Neural cell (in vitro differentiated cells): ENCODE measurements at regions not wholly inside any gene's neighbourhood (a gene's known extent, or its start where the extent isn't known, plus 50 kb on each side); places are given as distances from the start of the nearest gene placed in this dataset.
"Not testable (repeated sequence)": the region's sequence is repeated elsewhere in the genome, so short reads cannot be mapped to it uniquely, and the experiment has no call there.

Source experiments
- H2AFZ ChIP-seq: fragments of 200-600, 300-800 bp; sonication (generic), shearing (Covaris generic); 2 replicates; pipeline ENCODE4 v1.6.0; 2014; ENCODE audit warnings: low read depth, mild to moderate bottlenecking, antibody characterized with exemption, low read length, moderate library complexity
- H3F3A ChIP-seq: fragments of 200-600 bp; shearing (Covaris generic); 2 replicates; pipeline ENCODE4 v1.6.1; 2016; ENCODE audit warnings: mild to moderate bottlenecking, moderate library complexity, mixed read lengths, antibody characterized with exemption, low read length; ENCODE audit not compliant: insufficient read depth, poor library complexity, severe bottlenecking
- H3K27ac ChIP-seq: fragments of 200-600, 300-800 bp; sonication (generic), shearing (Covaris generic); 2 replicates; pipeline ENCODE4 v1.5.1; 2014; ENCODE audit warnings: mild to moderate bottlenecking, low read length, moderate library complexity
- H3K27me3 ChIP-seq: fragments of 300-800, 200-600 bp; sonication (generic), shearing (Covaris generic); 2 replicates; pipeline ENCODE4 v1.6.0; 2014; ENCODE audit warnings: mild to moderate bottlenecking, low read depth, low read length, moderate library complexity; ENCODE audit not compliant: insufficient read depth
- H3K36me3 ChIP-seq: fragments of 300-800, 200-600 bp; sonication (generic), shearing (Covaris generic); 2 replicates; pipeline ENCODE4 v1.5.1; 2014; ENCODE audit warnings: mild to moderate bottlenecking, antibody characterized with exemption, low read length, moderate library complexity; ENCODE audit not compliant: insufficient read depth
- H3K4me2 ChIP-seq: fragments of 300-800, 200-600 bp; sonication (generic), shearing (Covaris generic); 2 replicates; pipeline ENCODE4 v1.6.0; 2014; ENCODE audit warnings: mild to moderate bottlenecking, low read length
- H3K4me3 ChIP-seq: fragments of 300-800, 200-600 bp; sonication (generic), shearing (Covaris generic); 2 replicates; pipeline ENCODE4 v1.5.1; 2014; ENCODE audit warnings: mild to moderate bottlenecking, low read length, moderate library complexity
- H3K79me2 ChIP-seq: fragments of 200-600 bp; shearing (Covaris generic); replicated peaks from 2 replicates; pipeline ENCODE4 v1.6.0; 2014; ENCODE audit warnings: mild to moderate bottlenecking, low read length, moderate library complexity; ENCODE audit not compliant: insufficient read depth
- H3K9ac ChIP-seq: fragments of 300-800, 200-600 bp; sonication (generic), shearing (Covaris generic); 2 replicates; pipeline ENCODE4 v1.6.1; 2016; ENCODE audit warnings: mild to moderate bottlenecking, low read length, mixed read lengths
- H3K9me2 ChIP-seq: fragments of 200-600 bp; shearing (Covaris generic); 2 replicates; pipeline ENCODE4 v1.6.1; 2016; ENCODE audit warnings: mild to moderate bottlenecking, low read length, mixed read lengths; ENCODE audit not compliant: insufficient read depth
- H3K9me3 ChIP-seq: fragments of 200-600, 300-800 bp; sonication (generic), shearing (Covaris generic); 2 replicates; pipeline ENCODE4 v1.6.1; 2016; ENCODE audit warnings: mild to moderate bottlenecking, mixed run types, low read length, moderate library complexity, mixed read lengths
- H4K20me1 ChIP-seq: fragments of 200-600 bp; shearing (Covaris generic); 2 replicates; pipeline ENCODE4 v1.6.1; 2016; ENCODE audit warnings: mild to moderate bottlenecking, mixed run types; ENCODE audit not compliant: insufficient read depth
- EP300 ChIP-seq: fragments of 450-650 bp; conservative IDR thresholded peaks from 2 replicates; pipeline ENCODE4 v1.6.1; 2014; ENCODE audit warnings: antibody characterized with exemption, mild to moderate bottlenecking, moderate library complexity; ENCODE audit not compliant: poor library complexity, severe bottlenecking
- EZH2 ChIP-seq: fragments of 200-600, 300-800 bp; shearing (Covaris generic), sonication (generic); IDR thresholded peaks from 2 replicates; pipeline ENCODE4 v1.6.1; 2014; ENCODE audit warnings: antibody characterized with exemption, low read length, borderline replicate concordance, mild to moderate bottlenecking; ENCODE audit not compliant: insufficient read depth, poor library complexity, severe bottlenecking
- MXI1 ChIP-seq: fragments of 450-650 bp; conservative IDR thresholded peaks from 2 replicates; pipeline ENCODE4 v1.6.1; 2014; ENCODE audit warnings: antibody characterized with exemption, mild to moderate bottlenecking; ENCODE audit not compliant: poor library complexity, severe bottlenecking
- POLR2AphosphoS5 ChIP-seq: IDR thresholded peaks from 2 replicates; pipeline ENCODE4 v1.6.1; 2012
- RAD21 ChIP-seq: fragments of 450-650 bp; conservative IDR thresholded peaks from 2 replicates; pipeline ENCODE4 v1.6.1; 2014; ENCODE audit warnings: antibody characterized with exemption, mild to moderate bottlenecking, moderate library complexity
- SMC3 ChIP-seq: fragments of 450-650 bp; conservative IDR thresholded peaks from 2 replicates; pipeline ENCODE4 v1.6.1; 2014; ENCODE audit warnings: antibody characterized with exemption, mild to moderate bottlenecking, moderate library complexity; ENCODE audit not compliant: poor library complexity
- TAF1 ChIP-seq: IDR thresholded peaks from 2 replicates; pipeline ENCODE4 v1.6.1; 2012; ENCODE audit warnings: low read depth
- TF ChIP-seq, protein P1 (sequence below): IDR thresholded peaks from 2 replicates; pipeline ENCODE4 v1.6.1; 2012; ENCODE audit warnings: borderline replicate concordance
- TF ChIP-seq, protein P2 (sequence below): fragments of 450-650 bp; IDR thresholded peaks from 2 replicates; pipeline ENCODE4 v1.5.1; 2014; ENCODE audit warnings: antibody characterized with exemption, mild to moderate bottlenecking, moderate library complexity; ENCODE audit not compliant: poor library complexity, severe bottlenecking

DNA sequence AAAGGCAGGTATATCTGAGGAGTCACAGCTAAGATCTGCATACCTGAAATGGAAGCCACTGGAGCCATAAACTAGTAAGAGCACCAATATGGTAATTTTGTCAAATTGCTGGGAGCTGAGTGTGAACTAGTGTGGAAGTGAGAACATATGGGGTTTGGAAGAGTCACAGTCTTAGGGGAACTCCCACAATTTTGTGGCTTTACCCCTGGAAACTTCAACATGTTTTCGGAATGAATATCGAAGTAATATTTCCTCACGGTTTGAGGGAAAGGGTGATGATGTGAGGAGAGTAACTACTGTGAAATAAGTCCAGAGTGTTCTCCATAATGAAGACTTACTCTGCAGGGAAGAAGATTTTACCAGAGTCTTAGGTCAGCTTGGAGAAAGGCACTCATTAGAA lies 565.9 kb downstream of the RIT2 start:
- no peak overlapping the region for H3K27ac ChIP-seq
- H3F3A ChIP-seq = no peaks in the 10 kb centered on the region
- H3K9ac ChIP-seq = no peak overlapping the region
- no peaks in the 10 kb centered on the region for H3K36me3 ChIP-seq
- H3K4me3 ChIP-seq = no peak overlapping the region
- TF ChIP-seq EP300 = no peak
- H3K9me3 ChIP-seq = no peaks in the 10 kb centered on the region
- no peaks in the 10 kb centered on the region for H4K20me1 ChIP-seq
- H3K79me2 ChIP-seq = no peaks in the 10 kb centered on the region
- no peaks in the 10 kb centered on the region for H3K9me2 ChIP-seq
- no peak overlapping the region for H2AFZ ChIP-seq
- no peaks in the 10 kb centered on the region for H3K27me3 ChIP-seq
- H3K4me2 ChIP-seq = no peak overlapping the region

DNA sequence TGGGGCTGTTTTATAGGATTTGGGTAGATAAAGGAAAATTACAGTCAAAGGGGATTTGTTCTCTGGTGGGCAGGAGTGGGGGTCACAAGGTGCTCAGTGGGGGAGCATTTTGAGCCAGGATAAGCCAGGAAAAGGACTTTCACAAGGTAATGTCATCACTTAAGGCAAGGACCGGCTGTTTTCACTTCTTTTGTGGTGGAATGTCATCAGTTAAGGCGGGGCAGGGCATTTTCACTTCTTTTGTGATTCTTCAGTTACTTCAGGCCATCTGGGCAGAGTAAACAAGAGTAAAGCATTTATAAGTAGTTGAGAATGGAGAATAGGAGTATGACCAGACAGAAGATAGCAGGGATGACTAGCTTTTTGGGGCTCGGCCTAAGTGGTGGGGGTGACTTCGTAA lies 562.9 kb downstream of the RIT2 start:
- H3K9ac ChIP-seq, H3K79me2 ChIP-seq, H3K27me3 ChIP-seq, H2AFZ ChIP-seq, H3K4me3 ChIP-seq, H3F3A ChIP-seq, H4K20me1 ChIP-seq, H3K9me2 ChIP-seq, H3K4me2 ChIP-seq, H3K36me3 ChIP-seq, H3K27ac ChIP-seq, H3K9me3 ChIP-seq: not testable (repeated sequence)

DNA sequence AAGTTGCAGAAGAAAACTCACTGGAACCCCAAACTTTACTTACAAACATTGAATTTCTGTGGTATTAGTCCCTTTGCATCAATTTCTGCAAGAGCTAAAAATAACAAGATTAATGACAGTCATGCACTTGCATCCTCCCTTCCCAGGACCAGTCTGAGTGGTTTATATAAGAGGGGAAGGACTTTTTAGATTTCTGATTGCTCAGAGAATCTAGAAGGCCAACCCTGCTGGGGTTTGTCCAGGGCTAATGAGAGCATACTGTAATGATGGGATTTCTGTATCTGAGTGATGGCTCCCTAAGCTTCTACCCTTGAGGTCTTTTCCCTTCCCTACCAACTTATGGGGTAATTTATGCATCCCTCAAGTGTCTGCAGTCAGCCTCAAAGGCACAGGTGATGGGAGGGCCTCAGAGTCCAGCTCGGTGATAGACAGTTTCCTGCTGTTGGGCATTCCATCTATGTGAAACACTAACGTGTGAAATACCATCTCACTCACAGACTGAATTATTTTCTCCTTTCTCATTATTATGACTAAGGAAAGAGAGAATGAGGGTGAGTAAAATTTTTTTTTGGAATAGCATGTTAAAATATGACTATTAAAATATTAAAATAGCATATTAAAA lies 556.3 kb downstream of the RIT2 start:
- Histone ChIP-seq H2AFZ (no peak overlapping the region), H3K4me3 (no peak overlapping the region), H3K27ac (no peak overlapping the region), H3K4me2 (no peak overlapping the region), H3K9me3 (no peaks in the 10 kb centered on the region), H3K9me2 (no peaks in the 10 kb centered on the region), H4K20me1 (no peaks in the 10 kb centered on the region), H3K27me3 (no peaks in the 10 kb centered on the region), H3K36me3 (no peaks in the 10 kb centered on the region), H3K9ac (no peak overlapping the region), H3F3A (no peaks in the 10 kb centered on the region), H3K79me2 (no peaks in the 10 kb centered on the region)
- no peak for TF ChIP-seq TAF1
- TF ChIP-seq EP300 = no peak
- no peak for TF ChIP-seq SMC3

DNA sequence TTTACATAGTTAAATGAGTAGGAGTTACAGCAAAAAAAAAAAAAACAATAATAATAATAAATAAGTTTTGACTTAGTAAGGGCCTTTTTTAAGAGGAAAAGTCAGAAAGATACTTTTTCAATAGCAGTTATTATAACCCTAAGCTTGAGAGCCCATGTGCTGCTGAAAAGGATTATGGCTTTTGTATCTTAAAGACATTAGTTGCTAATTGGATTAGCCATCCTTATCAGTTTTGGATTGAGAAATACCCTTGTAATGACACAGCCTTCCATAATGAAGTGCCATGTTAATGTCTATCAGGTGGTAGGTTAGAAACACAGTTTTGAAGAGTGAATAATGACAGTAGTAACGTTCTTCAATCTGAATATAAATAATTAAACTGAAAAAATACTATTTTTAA lies 554.0 kb downstream of the RIT2 start:
- H3K27me3 ChIP-seq = no peaks in the 10 kb centered on the region
- H3F3A ChIP-seq = no peaks in the 10 kb centered on the region
- H3K4me3 ChIP-seq = no peak overlapping the region
- H3K9ac ChIP-seq = no peak overlapping the region
- no peaks in the 10 kb centered on the region for H3K9me2 ChIP-seq
- no peak overlapping the region for H3K27ac ChIP-seq
- H3K4me2 ChIP-seq = no peak overlapping the region
- H4K20me1 ChIP-seq = no peaks in the 10 kb centered on the region
- H2AFZ ChIP-seq = no peak overlapping the region
- no peaks in the 10 kb centered on the region for H3K9me3 ChIP-seq
- TF ChIP-seq EP300 = no peak
- no peaks in the 10 kb centered on the region for H3K36me3 ChIP-seq
- no peaks in the 10 kb centered on the region for H3K79me2 ChIP-seq

DNA sequence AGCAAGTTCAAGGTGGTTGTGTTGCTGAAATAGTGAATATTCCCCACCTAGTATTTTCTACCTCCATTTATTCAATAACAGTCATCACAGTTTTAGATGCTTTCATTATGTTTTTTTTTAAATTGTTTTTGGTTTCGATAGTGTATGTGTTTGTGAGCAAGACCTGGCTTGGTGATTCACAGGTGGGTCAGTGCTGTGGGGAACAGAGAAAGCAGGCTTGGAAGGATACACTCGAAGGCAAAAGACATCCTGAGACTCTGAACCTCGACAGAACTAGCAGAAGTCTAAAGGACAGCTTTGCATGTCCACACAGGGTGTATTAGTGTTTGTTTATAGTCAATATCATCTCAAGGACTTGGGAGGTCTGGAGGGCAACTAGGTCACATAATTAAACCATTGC lies 551.5 kb downstream of the RIT2 start:
- H3K9ac ChIP-seq = no peak overlapping the region
- H3K27me3 ChIP-seq = no peaks in the 10 kb centered on the region
- no peaks in the 10 kb centered on the region for H3K9me3 ChIP-seq
- no peaks in the 10 kb centered on the region for H3K9me2 ChIP-seq
- H3K27ac ChIP-seq = no peak overlapping the region
- H3K36me3 ChIP-seq = no peaks in the 10 kb centered on the region
- TF ChIP-seq RAD21 (no peak), SMC3 (no peak), POLR2AphosphoS5 (no peak), EZH2 (no peak), MXI1 (no peak)
- TF ChIP-seq, protein P1, sequence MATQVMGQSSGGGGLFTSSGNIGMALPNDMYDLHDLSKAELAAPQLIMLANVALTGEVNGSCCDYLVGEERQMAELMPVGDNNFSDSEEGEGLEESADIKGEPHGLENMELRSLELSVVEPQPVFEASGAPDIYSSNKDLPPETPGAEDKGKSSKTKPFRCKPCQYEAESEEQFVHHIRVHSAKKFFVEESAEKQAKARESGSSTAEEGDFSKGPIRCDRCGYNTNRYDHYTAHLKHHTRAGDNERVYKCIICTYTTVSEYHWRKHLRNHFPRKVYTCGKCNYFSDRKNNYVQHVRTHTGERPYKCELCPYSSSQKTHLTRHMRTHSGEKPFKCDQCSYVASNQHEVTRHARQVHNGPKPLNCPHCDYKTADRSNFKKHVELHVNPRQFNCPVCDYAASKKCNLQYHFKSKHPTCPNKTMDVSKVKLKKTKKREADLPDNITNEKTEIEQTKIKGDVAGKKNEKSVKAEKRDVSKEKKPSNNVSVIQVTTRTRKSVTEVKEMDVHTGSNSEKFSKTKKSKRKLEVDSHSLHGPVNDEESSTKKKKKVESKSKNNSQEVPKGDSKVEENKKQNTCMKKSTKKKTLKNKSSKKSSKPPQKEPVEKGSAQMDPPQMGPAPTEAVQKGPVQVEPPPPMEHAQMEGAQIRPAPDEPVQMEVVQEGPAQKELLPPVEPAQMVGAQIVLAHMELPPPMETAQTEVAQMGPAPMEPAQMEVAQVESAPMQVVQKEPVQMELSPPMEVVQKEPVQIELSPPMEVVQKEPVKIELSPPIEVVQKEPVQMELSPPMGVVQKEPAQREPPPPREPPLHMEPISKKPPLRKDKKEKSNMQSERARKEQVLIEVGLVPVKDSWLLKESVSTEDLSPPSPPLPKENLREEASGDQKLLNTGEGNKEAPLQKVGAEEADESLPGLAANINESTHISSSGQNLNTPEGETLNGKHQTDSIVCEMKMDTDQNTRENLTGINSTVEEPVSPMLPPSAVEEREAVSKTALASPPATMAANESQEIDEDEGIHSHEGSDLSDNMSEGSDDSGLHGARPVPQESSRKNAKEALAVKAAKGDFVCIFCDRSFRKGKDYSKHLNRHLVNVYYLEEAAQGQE = no peak
- TF ChIP-seq, protein P2, sequence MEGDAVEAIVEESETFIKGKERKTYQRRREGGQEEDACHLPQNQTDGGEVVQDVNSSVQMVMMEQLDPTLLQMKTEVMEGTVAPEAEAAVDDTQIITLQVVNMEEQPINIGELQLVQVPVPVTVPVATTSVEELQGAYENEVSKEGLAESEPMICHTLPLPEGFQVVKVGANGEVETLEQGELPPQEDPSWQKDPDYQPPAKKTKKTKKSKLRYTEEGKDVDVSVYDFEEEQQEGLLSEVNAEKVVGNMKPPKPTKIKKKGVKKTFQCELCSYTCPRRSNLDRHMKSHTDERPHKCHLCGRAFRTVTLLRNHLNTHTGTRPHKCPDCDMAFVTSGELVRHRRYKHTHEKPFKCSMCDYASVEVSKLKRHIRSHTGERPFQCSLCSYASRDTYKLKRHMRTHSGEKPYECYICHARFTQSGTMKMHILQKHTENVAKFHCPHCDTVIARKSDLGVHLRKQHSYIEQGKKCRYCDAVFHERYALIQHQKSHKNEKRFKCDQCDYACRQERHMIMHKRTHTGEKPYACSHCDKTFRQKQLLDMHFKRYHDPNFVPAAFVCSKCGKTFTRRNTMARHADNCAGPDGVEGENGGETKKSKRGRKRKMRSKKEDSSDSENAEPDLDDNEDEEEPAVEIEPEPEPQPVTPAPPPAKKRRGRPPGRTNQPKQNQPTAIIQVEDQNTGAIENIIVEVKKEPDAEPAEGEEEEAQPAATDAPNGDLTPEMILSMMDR = no peak
- H3K4me2 ChIP-seq = no peak overlapping the region
- no peaks in the 10 kb centered on the region for H4K20me1 ChIP-seq
- no peak overlapping the region for H3K4me3 ChIP-seq
- H3F3A ChIP-seq = no peaks in the 10 kb centered on the region
- no peak overlapping the region for H2AFZ ChIP-seq
- H3K79me2 ChIP-seq = no peaks in the 10 kb centered on the region
